ENCODE measurements at regions not wholly inside any gene's neighbourhood (a gene's known extent, or its start where the extent isn't known, plus 50 kb on each side); places are given as distances from the start of the nearest gene placed in this dataset.

- Histone ChIP-seq H3K4me1 (ENCODE audit: control insufficient read depth, insufficient read depth, low read length) (no peaks in the 10 kb centered on the region), H3K14ac (replicated peaks; ENCODE audit: low read depth, low read length) (no peak overlapping the region), H3K4ac (ENCODE audit: low read depth, low read length) (no peak overlapping the region), H3K27ac (ENCODE audit: insufficient read depth, low read length) (no peak overlapping the region), H2AK9ac (replicated peaks; ENCODE audit: low read depth, low read length, poor library complexity) (no peak overlapping the region), H4K91ac (ENCODE audit: insufficient read depth, low read depth, low read length) (no peak overlapping the region), H3K23ac (ENCODE audit: low read depth, low read length) (no peak overlapping the region), H3K4me3 (ENCODE audit: insufficient read depth, low read depth, low read length) (no peak overlapping the region), H2BK15ac (ENCODE audit: low read depth, low read length) (no peak overlapping the region), H3K4me2 (ENCODE audit: low read depth, low read length) (no peak overlapping the region), H2AFZ (replicated peaks; ENCODE audit: low read length, poor library complexity) (no peak overlapping the region), H4K5ac (ENCODE audit: low read depth, low read length) (no peak overlapping the region), H3K27me3 (ENCODE audit: control insufficient read depth, insufficient read depth, low read length) (peaks cover 9% of the 10 kb centered on the region), H3K56ac (ENCODE audit: extremely low read depth, insufficient read depth, low read length) (no peak overlapping the region), H3K9me1 (ENCODE audit: insufficient read depth, low read length) (no peaks in the 10 kb centered on the region), H2BK5ac (ENCODE audit: low read depth, low read length, poor library complexity, severe bottlenecking) (no peak overlapping the region), H2BK120ac (ENCODE audit: low read depth, low read length) (no peak overlapping the region), H3K36me3 (ENCODE audit: control insufficient read depth, insufficient read depth, low read length) (no peaks in the 10 kb centered on the region), H3K18ac (ENCODE audit: low read depth, low read length) (no peak overlapping the region), H2BK20ac (ENCODE audit: low read depth, low read length) (no peak overlapping the region), H3K9ac (ENCODE audit: low read depth, low read length) (no peak overlapping the region), H3K79me1 (ENCODE audit: low read depth in 1 of 2, low read length in 2 of 2) (no peaks in the 10 kb centered on the region), H3K9me3 (ENCODE audit: control insufficient read depth, insufficient read depth, low read length) (no peaks in the 10 kb centered on the region), H2AK5ac (ENCODE audit: low read depth, low read length) (no peak overlapping the region), H4K8ac (ENCODE audit: low read depth in 2 of 2, low read length in 2 of 2) (no peak overlapping the region), H4K20me1 (ENCODE audit: insufficient read depth, low read length) (no peaks in the 10 kb centered on the region)
- in situ Hi-C loops (cut with MboI; ENCODE audit: low sequenced_read_pairs) (no loop called here), intact Hi-C loops (cut with micrococcal nuclease) (no loop called here), dilution Hi-C loops (cut with HindIII; ENCODE audit: low sequenced_read_pairs, unreplicated experiment) (no loop called here)
- BruUV-seq (replicated peaks), result no TSS peak
- 0% methylated on average over 1 of the region's 9 CpGs; no CpG with 5 or more reads in 1 of the 2 experiments for WGBS, 2 experiments (ENCODE audit: extremely low coverage in 2 of 2, insufficient read length in 1 of 2)
- DNase-seq (no peak), ATAC-seq (ENCODE audit: low read depth) (no peak)
- CTCF ChIA-PET, result no interaction called here
- POLR2A ChIA-PET (ENCODE audit: unreplicated experiment), result no interaction called here
- no peak for TF ChIP-seq FOS (IDR thresholded peaks at IDR 0.05; ENCODE audit: low read depth, low read length)
- TF ChIP-seq, protein P1, sequence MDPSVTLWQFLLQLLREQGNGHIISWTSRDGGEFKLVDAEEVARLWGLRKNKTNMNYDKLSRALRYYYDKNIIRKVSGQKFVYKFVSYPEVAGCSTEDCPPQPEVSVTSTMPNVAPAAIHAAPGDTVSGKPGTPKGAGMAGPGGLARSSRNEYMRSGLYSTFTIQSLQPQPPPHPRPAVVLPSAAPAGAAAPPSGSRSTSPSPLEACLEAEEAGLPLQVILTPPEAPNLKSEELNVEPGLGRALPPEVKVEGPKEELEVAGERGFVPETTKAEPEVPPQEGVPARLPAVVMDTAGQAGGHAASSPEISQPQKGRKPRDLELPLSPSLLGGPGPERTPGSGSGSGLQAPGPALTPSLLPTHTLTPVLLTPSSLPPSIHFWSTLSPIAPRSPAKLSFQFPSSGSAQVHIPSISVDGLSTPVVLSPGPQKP (IDR thresholded peaks at IDR 0.05; ENCODE audit: borderline replicate concordance, low read depth, low read length), result no peak
- no peak for TF ChIP-seq SMC3 (IDR thresholded peaks at IDR 0.05; ENCODE audit: low read depth, low read length)
- TF ChIP-seq MXI1 (IDR thresholded peaks at IDR 0.05; ENCODE audit: borderline replicate concordance, low read depth, low read length), result no peak
- TF ChIP-seq MAZ (IDR thresholded peaks at IDR 0.05; ENCODE audit: borderline replicate concordance, low read depth, low read length), result no peak
- TF ChIP-seq NFE2L2 (IDR thresholded peaks at IDR 0.05; ENCODE audit: low read depth, low read length), result no peak
- no peak for TF ChIP-seq POLR2A (IDR thresholded peaks at IDR 0.05; ENCODE audit: low read depth, low read length)
- TF ChIP-seq CHD1 (IDR thresholded peaks at IDR 0.05; ENCODE audit: low read depth, low read length), result no peak
- TF ChIP-seq RFX5 (IDR thresholded peaks at IDR 0.05; ENCODE audit: low read depth, low read length), result no peak
- TF ChIP-seq RAD21 (IDR thresholded peaks at IDR 0.05; ENCODE audit: low read length), result no peak
- no peak for TF ChIP-seq CTCF (conservative IDR thresholded peaks at IDR 0.05; ENCODE audit: low read depth, low read length)
- TF ChIP-seq CEBPB (IDR thresholded peaks at IDR 0.05; ENCODE audit: low read depth, low read length), result no peak
- no peak for TF ChIP-seq MAFK (IDR thresholded peaks at IDR 0.05; ENCODE audit: low read depth, low read length)
- TF ChIP-seq RCOR1 (IDR thresholded peaks at IDR 0.05; ENCODE audit: insufficient replicate concordance, low read length), result no peak
- TF ChIP-seq BHLHE40 (IDR thresholded peaks at IDR 0.05; ENCODE audit: low read depth, low read length), result no peak
- TF ChIP-seq, protein P2, sequence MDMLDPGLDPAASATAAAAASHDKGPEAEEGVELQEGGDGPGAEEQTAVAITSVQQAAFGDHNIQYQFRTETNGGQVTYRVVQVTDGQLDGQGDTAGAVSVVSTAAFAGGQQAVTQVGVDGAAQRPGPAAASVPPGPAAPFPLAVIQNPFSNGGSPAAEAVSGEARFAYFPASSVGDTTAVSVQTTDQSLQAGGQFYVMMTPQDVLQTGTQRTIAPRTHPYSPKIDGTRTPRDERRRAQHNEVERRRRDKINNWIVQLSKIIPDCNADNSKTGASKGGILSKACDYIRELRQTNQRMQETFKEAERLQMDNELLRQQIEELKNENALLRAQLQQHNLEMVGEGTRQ (IDR thresholded peaks at IDR 0.05; ENCODE audit: low read depth, low read length), result no peak
These were observed 190.6 kb upstream of the PMEPA1 start for GRCh38 chr20:57900226-57900905.

Data from IMR-90 (cell line).